ENCODE measurements at regions not wholly inside any gene's neighbourhood (a gene's known extent, or its start where the extent isn't known, plus 50 kb on each side); places are given as distances from the start of the nearest gene placed in this dataset.

GRCh38 chr18:38751898-38752297 is 1186.3 kb upstream of the CELF4 start (continued):
- TF ChIP-seq REST (IDR thresholded peaks at IDR 0.05) (no peak), YY1 (IDR thresholded peaks at IDR 0.05) (no peak), HNF4A (conservative IDR thresholded peaks at IDR 0.05) (no peak), TAF1 (conservative IDR thresholded peaks at IDR 0.05) (no peak)

GRCh38 chr18:38751211-38751610 is 1185.6 kb upstream of the CELF4 start:
- no peaks in the 10 kb centered on the region for H3K36me3 ChIP-seq (ENCODE audit: control insufficient read depth in 4 of 4, insufficient read depth in 3 of 4, low read depth in 1 of 4, low read length in 3 of 4)
- no peaks in the 10 kb centered on the region for H3K4me1 ChIP-seq (ENCODE audit: control insufficient read depth in 4 of 4, insufficient read depth in 4 of 4, low read length in 3 of 4)
- no peak overlapping the region for H3K4me3 ChIP-seq (ENCODE audit: low read depth in 1 of 3, low read length in 3 of 3)
- H3K27me3 ChIP-seq (ENCODE audit: control insufficient read depth in 4 of 4, insufficient read depth in 4 of 4, low read length in 3 of 4): peaks cover 0 to 4% (median 0%) of the 10 kb centered on the region in 4 donors
- no peak overlapping the region for H3K27ac ChIP-seq (ENCODE audit: low read depth in 1 of 2, low read length in 2 of 2)
- H3K9me3 ChIP-seq (ENCODE audit: control insufficient read depth in 4 of 4, low read length in 3 of 4): no peaks in the 10 kb centered on the region
- no peak for DNase-seq (ENCODE audit: low spot score)
- WGBS: 56% methylated on average over 2 of the region's 2 CpGs
- no peak overlapping the region for H3K9ac ChIP-seq (ENCODE audit: low read depth in 1 of 2, low read length in 2 of 2)
- TF ChIP-seq NR2F2 (IDR thresholded peaks at IDR 0.05): no peak
- TF ChIP-seq REST (IDR thresholded peaks at IDR 0.05): no peak
- TF ChIP-seq HNF4G (IDR thresholded peaks at IDR 0.05): no peak
- no peak for TF ChIP-seq ATF3 (IDR thresholded peaks at IDR 0.05)
- no peak for TF ChIP-seq RAD21 (IDR thresholded peaks at IDR 0.05)
- no peak for TF ChIP-seq FOXA2 (IDR thresholded peaks at IDR 0.05)
- no peak for TF ChIP-seq TAF1 (conservative IDR thresholded peaks at IDR 0.05)
- no peak for TF ChIP-seq HNF4A (conservative IDR thresholded peaks at IDR 0.05)
- TF ChIP-seq CTCF (IDR thresholded peaks at IDR 0.05; ENCODE audit: low read depth, low read length, missing input control): no peak
- TF ChIP-seq GABPA (IDR thresholded peaks at IDR 0.05 in 1 of 2, conservative IDR thresholded peaks at IDR 0.05 in 1 of 2): no peak
- no peak for TF ChIP-seq EGR1 (IDR thresholded peaks at IDR 0.05; ENCODE audit: low read depth in 2 of 2)
- no peak for TF ChIP-seq RXRA (IDR thresholded peaks at IDR 0.05)

Data from liver (tissue), 8 donors.